Activated T-cell treated with anti-CD3 and anti-CD28 coated beads, Interleukin-2, amount 50 U/mL, for 24 hours (primary cell): ENCODE measurements at regions not wholly inside any gene's neighbourhood (a gene's known extent, or its start where the extent isn't known, plus 50 kb on each side); places are given as distances from the start of the nearest gene placed in this dataset.

ENCODE experiments used
- DNase-seq: peaks from one replicate; pipeline ENCODE4 v3.0.0-alpha.2; 2020
- H3K27ac Mint-ChIP-seq: 2 replicates; pipeline ENCODE4 v1.8.0; 2020; ENCODE audit warnings: mild to moderate bottlenecking, mixed read lengths
- H3K27me3 Mint-ChIP-seq: 2 replicates; pipeline ENCODE4 v1.8.0; 2020; ENCODE audit warnings: mixed read lengths
- H3K36me3 Mint-ChIP-seq: 2 replicates; pipeline ENCODE4 v1.8.0; 2020; ENCODE audit warnings: low read depth, mixed read lengths
- H3K4me1 Mint-ChIP-seq: 2 replicates; pipeline ENCODE4 v1.8.0; 2020; ENCODE audit warnings: low read depth, mixed read lengths
- H3K4me3 Mint-ChIP-seq: 2 replicates; pipeline ENCODE4 v1.8.0; 2020; ENCODE audit warnings: mild to moderate bottlenecking, moderate library complexity, mixed read lengths
- H3K9me3 Mint-ChIP-seq: 2 replicates; pipeline ENCODE4 v1.8.0; 2020; ENCODE audit warnings: mixed read lengths

DNA sequence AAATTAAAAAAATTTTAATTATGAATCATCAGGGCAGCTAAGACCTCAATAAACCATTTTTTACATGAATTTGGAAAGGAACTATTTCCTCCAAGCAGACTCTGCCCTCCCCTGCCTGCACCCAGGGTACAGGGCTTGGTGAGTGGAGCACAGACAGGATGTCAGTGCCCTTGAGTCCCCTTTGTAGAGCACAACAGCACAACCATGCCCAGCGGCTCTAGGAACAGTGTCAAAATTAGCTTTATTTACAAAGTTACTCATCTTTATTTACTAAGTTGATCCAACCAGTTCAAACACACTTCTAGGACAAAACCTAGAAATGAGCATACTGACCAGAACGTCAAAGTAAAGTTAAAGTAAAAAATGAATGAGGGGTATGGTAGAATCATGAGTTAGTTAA lies 90.6 kb upstream of the TSC22D2 start:
- no peak for DNase-seq
- Mint-ChIP-seq H3K4me3 (no peak overlapping the region), H3K27ac (no peak overlapping the region), H3K9me3 (no peaks in the 10 kb centered on the region), H3K4me1 (no peaks in the 10 kb centered on the region), H3K27me3 (peaks cover 20% of the 10 kb centered on the region), H3K36me3 (no peaks in the 10 kb centered on the region)

DNA sequence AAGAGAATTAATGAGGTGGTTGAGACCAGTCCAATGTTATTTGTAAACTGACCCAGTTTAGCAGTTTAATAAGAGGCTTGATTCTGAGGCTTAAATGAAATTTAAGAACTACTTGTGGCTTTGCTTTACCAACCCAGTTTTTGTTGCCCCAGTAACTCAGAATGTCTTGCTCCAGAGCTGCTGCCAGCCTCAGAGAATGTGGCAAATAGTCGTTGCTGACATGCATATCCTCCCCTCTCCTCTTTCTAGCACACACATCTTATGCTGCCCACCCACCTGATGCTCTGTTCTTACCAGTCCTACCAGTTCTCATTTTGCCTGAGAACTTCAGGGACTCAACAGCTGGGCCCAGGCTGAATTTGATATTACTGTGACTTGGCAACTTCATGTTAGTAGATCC lies 92.4 kb upstream of the TSC22D2 start:
- Mint-ChIP-seq H3K9me3 (no peaks in the 10 kb centered on the region), H3K4me1 (no peaks in the 10 kb centered on the region), H3K36me3 (no peaks in the 10 kb centered on the region), H3K27me3 (peaks cover 22% of the 10 kb centered on the region), H3K27ac (no peak overlapping the region), H3K4me3 (no peak overlapping the region)
- no peak for DNase-seq

DNA sequence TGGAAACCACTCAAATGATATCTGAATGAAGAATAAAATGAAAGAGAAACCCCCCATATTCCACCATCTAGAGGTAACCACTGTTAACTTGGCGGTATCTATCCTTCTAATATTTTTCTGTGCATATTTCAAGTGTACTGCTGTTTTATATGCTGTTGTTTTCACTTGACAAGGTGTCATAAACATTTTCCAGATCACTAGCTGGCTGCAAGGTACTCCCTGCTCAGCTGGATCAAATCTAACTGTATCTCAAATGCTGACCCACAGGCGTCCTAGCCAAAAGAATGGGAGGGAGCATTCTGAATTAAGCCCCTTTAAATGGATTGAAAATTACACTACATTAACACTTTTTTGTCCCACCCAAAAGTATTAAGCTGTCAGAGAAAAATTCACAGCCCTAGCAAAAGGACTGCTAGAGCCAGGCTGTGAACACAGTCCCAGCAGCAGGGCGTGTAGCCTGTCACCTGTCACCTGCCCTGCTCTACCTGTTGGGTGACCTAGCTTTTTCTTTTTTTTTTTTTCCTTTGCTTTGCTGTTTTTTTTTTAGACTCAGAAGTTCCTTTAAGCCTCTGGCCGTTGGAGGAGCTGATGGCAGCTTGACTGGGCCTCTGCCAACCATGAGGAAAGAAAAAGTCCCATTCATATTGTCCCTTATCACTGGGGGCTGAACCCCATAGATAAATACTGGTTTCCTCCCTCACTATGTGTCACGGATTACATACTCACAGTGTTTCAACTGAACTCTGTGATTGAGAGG lies 93.7 kb upstream of the TSC22D2 start:
- peaks cover 29% of the 10 kb centered on the region for H3K27me3 Mint-ChIP-seq

DNA sequence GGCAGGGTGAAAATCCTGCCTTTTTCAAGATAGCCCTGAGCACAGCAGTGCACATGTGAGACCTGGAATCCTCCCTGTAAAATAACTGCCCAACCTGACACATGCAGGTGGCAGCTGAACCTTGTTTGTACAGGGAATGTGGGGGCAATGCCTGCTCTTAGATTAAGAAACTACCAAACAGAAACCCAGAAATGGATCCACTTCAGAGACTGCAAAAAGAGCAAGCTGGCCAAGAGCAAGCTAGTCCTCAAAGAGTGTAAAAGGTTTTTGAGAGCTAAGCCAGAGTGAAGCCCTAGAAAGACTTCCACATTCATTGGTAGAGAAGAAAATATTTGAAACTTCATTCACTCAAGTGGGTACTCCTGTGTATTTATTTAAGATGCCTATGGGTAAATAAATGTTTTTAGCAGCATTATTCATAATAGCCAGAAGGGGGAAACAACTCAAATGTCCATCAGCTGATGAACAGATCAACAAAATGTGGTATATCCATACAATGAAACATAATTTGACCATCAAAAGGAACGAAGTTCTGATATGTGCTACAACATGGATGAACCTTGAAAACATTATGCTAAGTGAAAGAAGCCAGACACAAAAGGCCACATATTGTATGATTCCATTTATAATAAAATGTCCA lies 96.0 kb upstream of the TSC22D2 start:
- H3K27me3 Mint-ChIP-seq = peaks cover 32% of the 10 kb centered on the region
- H3K4me1 Mint-ChIP-seq = no peaks in the 10 kb centered on the region
- no peak overlapping the region for H3K27ac Mint-ChIP-seq
- H3K4me3 Mint-ChIP-seq = no peak overlapping the region
- H3K9me3 Mint-ChIP-seq = no peaks in the 10 kb centered on the region
- DNase-seq = no peak
- no peaks in the 10 kb centered on the region for H3K36me3 Mint-ChIP-seq

More for the DNA sequence above, 93.7 kb upstream of the TSC22D2 start:
- no peak overlapping the region for H3K4me3 Mint-ChIP-seq
- no peaks in the 10 kb centered on the region for H3K36me3 Mint-ChIP-seq
- H3K9me3 Mint-ChIP-seq = no peaks in the 10 kb centered on the region
- H3K27ac Mint-ChIP-seq = no peak overlapping the region
- no peaks in the 10 kb centered on the region for H3K4me1 Mint-ChIP-seq
- DNase-seq = no peak

DNA sequence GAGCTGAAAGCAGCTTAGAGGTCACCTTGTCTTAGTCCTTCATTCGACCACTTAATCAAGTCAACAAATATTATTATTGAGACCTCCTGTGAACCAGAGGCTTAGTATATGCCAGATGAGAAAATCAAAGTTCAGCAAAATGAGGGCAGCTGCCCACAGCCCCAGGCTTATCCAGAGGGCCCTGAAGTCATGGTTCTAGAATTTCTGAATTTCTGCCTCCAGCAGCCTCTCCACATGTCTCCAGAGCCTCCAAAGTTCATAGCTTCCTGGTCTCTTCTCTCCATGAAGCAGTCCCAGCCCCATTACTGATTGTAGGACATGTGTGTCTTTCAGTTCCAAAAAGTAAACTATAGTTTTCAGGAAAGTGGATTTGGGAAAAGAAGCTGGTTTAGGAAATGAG lies 96.9 kb upstream of the TSC22D2 start:
- no peak for DNase-seq
- Mint-ChIP-seq H3K27ac (no peak overlapping the region), H3K4me3 (no peak overlapping the region), H3K27me3 (peaks cover 34% of the 10 kb centered on the region), H3K9me3 (no peaks in the 10 kb centered on the region), H3K36me3 (no peaks in the 10 kb centered on the region), H3K4me1 (no peaks in the 10 kb centered on the region)

DNA sequence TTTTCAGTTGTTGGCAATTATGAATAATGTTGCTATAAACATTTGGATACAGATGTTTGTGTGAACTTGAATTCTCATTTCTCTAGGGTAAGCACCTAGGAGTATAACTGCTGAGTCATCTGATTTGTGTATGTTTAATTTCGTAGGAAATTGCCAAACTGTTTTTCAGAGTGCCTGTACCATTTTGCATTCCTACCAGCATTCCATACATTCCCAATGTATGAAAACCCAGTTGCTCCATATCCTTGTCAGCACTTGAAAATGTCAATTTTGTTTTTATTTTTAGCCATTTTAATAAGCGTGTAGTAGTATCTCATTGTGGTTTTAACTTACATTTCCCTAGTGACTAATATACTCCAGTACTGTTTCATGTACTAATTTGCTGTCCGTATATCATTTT lies 98.5 kb upstream of the TSC22D2 start:
- H3K36me3 Mint-ChIP-seq = no peaks in the 10 kb centered on the region
- peaks cover 41% of the 10 kb centered on the region for H3K27me3 Mint-ChIP-seq
- DNase-seq = no peak
- H3K27ac Mint-ChIP-seq = no peak overlapping the region
- no peak overlapping the region for H3K4me3 Mint-ChIP-seq
- no peaks in the 10 kb centered on the region for H3K4me1 Mint-ChIP-seq
- no peaks in the 10 kb centered on the region for H3K9me3 Mint-ChIP-seq

DNA sequence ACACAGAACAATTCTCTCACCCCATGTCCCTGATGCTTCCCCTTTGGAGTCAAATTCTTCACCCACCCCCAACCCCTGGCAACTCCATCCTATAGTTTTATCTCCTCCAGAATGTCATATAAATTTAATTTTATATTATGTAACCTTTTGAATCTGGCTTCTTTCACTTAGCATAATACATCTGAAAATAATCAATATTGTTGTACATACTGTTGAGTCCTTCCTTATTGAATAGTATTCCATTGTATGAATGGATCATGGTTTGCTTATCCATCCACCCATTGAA lies 98.9 kb upstream of the TSC22D2 start:
- no peak for DNase-seq
- Mint-ChIP-seq H3K27me3 (peaks cover 41% of the 10 kb centered on the region), H3K9me3 (no peaks in the 10 kb centered on the region), H3K4me1 (no peaks in the 10 kb centered on the region), H3K4me3 (no peak overlapping the region), H3K27ac (no peak overlapping the region), H3K36me3 (no peaks in the 10 kb centered on the region)

DNA sequence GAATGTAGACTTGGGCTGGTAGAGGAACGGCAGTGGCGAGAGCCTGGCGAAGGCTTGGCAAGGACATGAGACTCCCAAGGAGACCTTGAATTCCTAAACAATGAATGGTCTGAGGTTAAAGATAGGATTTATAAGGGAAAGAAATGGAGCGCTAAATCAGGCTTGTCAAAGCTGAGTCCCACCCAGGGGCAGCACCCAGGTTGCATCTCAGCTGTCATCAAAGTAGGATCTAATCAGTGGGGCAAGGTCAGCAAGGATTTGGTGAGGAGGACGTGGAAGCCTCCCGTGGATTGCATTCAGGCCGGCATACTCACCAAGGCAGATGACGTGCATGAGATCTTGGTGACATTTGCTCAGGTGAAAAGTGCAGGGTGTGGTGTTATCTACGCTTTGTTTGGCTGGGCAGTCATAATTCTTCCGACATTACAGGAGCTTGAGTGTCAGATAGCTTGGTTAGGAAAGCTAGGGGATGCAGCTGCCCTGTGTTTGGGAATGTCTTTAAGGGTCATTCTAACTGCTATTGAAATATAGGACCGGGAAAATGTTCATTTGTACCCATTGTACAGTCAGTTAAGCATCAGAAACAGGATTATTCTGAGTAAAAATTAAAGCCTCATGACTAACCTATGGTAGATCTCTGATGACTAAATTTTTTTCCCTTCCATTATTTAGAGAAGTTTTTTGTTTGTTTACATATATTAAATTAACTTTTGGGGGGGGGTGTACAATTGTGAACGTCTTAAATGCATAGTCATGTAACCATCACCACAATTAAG lies 99.4 kb upstream of the TSC22D2 start:
- DNase-seq = no peak
- Mint-ChIP-seq H3K36me3 (no peaks in the 10 kb centered on the region), H3K4me3 (no peak overlapping the region), H3K27me3 (peaks cover 42% of the 10 kb centered on the region), H3K27ac (no peak overlapping the region), H3K4me1 (no peaks in the 10 kb centered on the region), H3K9me3 (no peaks in the 10 kb centered on the region)

DNA sequence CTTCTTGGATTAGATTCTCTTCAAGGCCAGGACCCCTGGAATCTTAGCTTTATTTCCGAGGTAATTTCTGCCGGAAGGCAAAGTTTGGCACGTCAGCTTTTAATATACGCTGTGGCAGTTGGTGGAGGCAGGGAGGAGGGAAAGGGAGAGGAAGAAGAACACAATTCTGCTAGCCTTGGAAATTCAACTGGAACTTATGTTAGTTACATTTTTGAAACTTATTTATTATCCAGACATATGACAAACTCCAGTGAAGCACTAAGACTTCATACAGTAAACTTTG lies 100.1 kb upstream of the TSC22D2 start:
- Mint-ChIP-seq H3K4me3 (no peak overlapping the region), H3K27ac (no peak overlapping the region), H3K27me3 (peaks cover 46% of the 10 kb centered on the region), H3K9me3 (no peaks in the 10 kb centered on the region), H3K36me3 (no peaks in the 10 kb centered on the region), H3K4me1 (no peaks in the 10 kb centered on the region)
- DNase-seq = no peak

DNA sequence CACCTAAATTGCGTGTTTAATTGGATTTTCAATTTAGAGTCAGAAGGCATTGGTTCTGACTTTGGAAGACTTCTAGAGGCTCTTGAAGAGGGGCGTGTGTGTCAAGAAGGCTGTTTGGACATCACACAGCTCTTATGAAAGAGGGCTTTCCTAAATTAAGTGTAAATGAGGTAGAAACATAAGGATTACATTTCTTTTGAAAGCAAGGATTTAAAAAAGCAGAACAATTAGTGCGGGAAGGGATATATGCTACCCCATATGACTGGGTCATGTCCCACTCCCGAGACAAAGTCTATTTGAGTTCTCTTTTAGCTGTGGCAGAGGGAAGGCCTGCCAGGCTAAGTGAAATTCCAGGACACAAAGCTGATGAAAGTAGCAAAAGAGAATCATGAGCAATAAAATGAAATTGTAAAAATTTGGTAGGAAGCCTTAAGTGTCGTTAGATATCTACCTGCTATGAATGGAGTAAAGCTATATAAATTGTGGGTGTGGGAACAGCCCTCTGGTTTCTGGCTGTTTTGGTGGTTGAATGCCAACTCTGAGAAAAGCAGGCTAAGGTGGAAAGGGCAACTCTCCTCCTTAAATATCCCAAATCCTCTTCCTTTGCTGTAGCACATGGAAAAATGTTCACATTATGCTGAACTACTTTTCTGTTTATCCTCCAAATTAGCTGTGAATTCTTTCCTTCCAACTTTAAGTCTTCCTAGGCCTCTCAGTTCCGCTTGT lies 100.6 kb upstream of the TSC22D2 start:
- no peaks in the 10 kb centered on the region for H3K36me3 Mint-ChIP-seq
- no peaks in the 10 kb centered on the region for H3K4me1 Mint-ChIP-seq
- no peak for DNase-seq
- peaks cover 46% of the 10 kb centered on the region for H3K27me3 Mint-ChIP-seq
- H3K4me3 Mint-ChIP-seq = no peak overlapping the region
- H3K27ac Mint-ChIP-seq = no peak overlapping the region
- no peaks in the 10 kb centered on the region for H3K9me3 Mint-ChIP-seq

DNA sequence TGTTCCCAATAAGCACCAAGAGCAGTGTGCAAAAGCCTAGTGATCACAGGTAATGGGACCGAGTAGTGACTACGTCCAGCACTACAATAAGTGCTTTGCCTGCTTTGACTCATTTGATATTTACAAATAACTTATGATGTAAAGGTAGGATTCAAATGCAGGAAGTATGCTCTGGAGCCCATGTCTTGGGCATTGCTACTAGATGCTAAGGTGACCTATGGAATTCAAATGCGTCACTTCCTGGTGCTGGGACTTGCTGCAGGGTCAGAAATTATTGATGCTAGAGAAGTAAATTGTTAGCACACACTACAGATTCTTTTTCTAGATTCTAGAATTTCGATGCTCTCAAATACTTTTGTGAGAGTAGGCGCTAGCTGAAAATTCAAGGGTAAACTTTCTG lies 101.2 kb upstream of the TSC22D2 start:
- Mint-ChIP-seq H3K27me3 (peaks cover 47% of the 10 kb centered on the region), H3K36me3 (no peaks in the 10 kb centered on the region), H3K27ac (no peak overlapping the region), H3K4me1 (no peaks in the 10 kb centered on the region), H3K4me3 (no peak overlapping the region), H3K9me3 (no peaks in the 10 kb centered on the region)
- DNase-seq = no peak

DNA sequence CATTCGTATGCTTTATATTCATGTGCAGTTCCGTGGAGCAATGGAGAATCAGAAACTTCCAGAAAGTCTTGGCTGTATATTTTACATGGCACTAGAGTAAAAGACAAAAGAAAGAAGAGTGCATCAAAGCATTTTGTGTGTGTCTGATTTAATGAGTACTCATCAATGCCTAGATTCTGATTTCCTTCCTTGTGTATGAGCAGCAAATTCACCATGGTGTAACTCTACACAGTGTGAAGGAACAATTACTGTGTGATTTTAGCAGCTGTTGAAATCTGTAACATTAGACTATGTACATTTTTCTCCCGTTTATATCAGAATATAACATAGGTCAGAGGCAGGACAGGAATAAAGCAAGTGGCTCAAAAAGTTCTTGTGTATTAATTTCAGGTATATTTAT lies 102.0 kb upstream of the TSC22D2 start:
- no peak overlapping the region for H3K27ac Mint-ChIP-seq
- H3K4me1 Mint-ChIP-seq = no peaks in the 10 kb centered on the region
- DNase-seq = no peak
- H3K27me3 Mint-ChIP-seq = peaks cover 51% of the 10 kb centered on the region
- H3K9me3 Mint-ChIP-seq = no peaks in the 10 kb centered on the region
- H3K4me3 Mint-ChIP-seq = no peak overlapping the region
- H3K36me3 Mint-ChIP-seq = no peaks in the 10 kb centered on the region

DNA sequence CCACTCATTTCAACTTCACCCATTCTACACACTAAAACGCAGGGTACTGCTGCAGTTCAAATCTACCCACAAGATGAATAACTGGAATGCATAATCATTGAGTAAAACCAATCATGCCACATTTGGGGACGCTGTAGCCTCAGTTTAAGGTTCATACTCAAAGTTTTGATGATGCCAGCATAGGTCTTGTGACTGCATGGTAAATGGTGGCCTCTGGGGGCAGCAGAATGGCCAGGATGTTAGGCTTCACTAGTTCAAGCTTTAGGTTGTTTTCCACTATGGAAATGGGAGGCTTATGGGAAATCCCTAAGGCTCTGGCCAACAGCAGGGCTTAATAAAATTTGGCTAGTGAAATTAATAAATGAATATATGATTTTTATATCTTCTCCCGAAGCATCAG lies 104.3 kb upstream of the TSC22D2 start:
- H3K9me3 Mint-ChIP-seq = no peaks in the 10 kb centered on the region
- DNase-seq = no peak
- H3K27ac Mint-ChIP-seq = no peak overlapping the region

DNA sequence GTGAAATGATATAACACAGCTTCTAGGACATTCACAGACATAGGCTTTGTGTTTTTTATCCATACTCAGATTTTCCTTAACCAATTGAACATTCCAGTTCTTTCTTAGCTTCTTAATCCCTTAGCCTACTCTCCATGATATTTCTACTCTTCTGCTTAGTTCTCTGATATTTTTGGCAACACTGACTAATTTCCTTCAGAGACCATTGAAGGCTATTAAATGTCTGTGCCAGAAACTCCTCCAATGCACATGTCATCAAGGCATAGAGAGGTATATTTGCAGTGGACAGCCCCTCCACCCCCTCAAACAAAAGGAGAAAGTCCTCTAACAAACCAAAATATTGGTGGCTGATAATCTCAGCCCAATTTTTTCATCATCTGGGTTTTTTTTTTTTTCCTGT lies 105.9 kb upstream of the TSC22D2 start:
- DNase-seq = no peak
- Mint-ChIP-seq H3K9me3 (no peaks in the 10 kb centered on the region), H3K4me1 (no peaks in the 10 kb centered on the region), H3K27me3 (peaks cover 44% of the 10 kb centered on the region), H3K27ac (no peak overlapping the region), H3K4me3 (no peak overlapping the region), H3K36me3 (no peaks in the 10 kb centered on the region)

More for the DNA sequence above, 104.3 kb upstream of the TSC22D2 start:
- H3K4me1 Mint-ChIP-seq = no peaks in the 10 kb centered on the region
- H3K27me3 Mint-ChIP-seq = peaks cover 52% of the 10 kb centered on the region
- no peak overlapping the region for H3K4me3 Mint-ChIP-seq
- no peaks in the 10 kb centered on the region for H3K36me3 Mint-ChIP-seq
